GM21619 (cell line): ENCODE measurements at regions not wholly inside any gene's neighbourhood (a gene's known extent, or its start where the extent isn't known, plus 50 kb on each side); places are given as distances from the start of the nearest gene placed in this dataset.

ENCODE experiments used
- ATAC-seq: cut with Tn5 transposase; IDR thresholded peaks from one replicate; pipeline ENCODE4 v1.9.1; 2021; ENCODE audit not compliant: unreplicated experiment

- no peak for ATAC-seq
Observed at GRCh38 chr5:81914696-81915095, 57.1 kb upstream of the ATG10 start.

GRCh38 chr5:81912933-81913332 lies 58.9 kb upstream of the ATG10 start:
- ATAC-seq: no peak

- ATAC-seq: no peak
Observed at GRCh38 chr5:81909677-81910076, 62.1 kb upstream of the ATG10 start.

- no peak for ATAC-seq
Observed at GRCh38 chr5:81908771-81909170, 63.1 kb upstream of the ATG10 start.

GRCh38 chr5:81908044-81908443 lies 63.8 kb upstream of the ATG10 start:
- no peak for ATAC-seq

- ATAC-seq: no peak
Observed at GRCh38 chr5:81907012-81907635, 64.7 kb upstream of the ATG10 start.

GRCh38 chr5:81906086-81906485 lies 65.7 kb upstream of the ATG10 start:
- no peak for ATAC-seq

- no peak for ATAC-seq
Observed at GRCh38 chr5:81904861-81905260, 67.0 kb upstream of the ATG10 start.

- no peak for ATAC-seq
Observed at GRCh38 chr5:81904166-81904565, 67.7 kb upstream of the ATG10 start.

- no peak for ATAC-seq
Observed at GRCh38 chr5:81901586-81901985, 70.2 kb upstream of the ATG10 start.

GRCh38 chr5:81899123-81899522 lies 72.7 kb upstream of the ATG10 start:
- no peak for ATAC-seq

GRCh38 chr5:81898403-81898802 lies 73.4 kb upstream of the ATG10 start:
- no peak for ATAC-seq

GRCh38 chr5:81896764-81897163 lies 75.1 kb upstream of the ATG10 start:
- no peak for ATAC-seq

GRCh38 chr5:81895307-81895706 lies 76.5 kb upstream of the ATG10 start:
- ATAC-seq: no peak

GRCh38 chr5:81893961-81894360 lies 77.9 kb upstream of the ATG10 start:
- no peak for ATAC-seq

GRCh38 chr5:81884871-81885270 lies 87.0 kb upstream of the ATG10 start:
- no peak for ATAC-seq

- ATAC-seq: no peak
Observed at GRCh38 chr5:81883371-81883770, 88.5 kb upstream of the ATG10 start.

GRCh38 chr5:81881595-81881994 lies 90.2 kb upstream of the ATG10 start:
- ATAC-seq: no peak

- no peak for ATAC-seq
Observed at GRCh38 chr5:81879936-81880335, 91.9 kb upstream of the ATG10 start.

GRCh38 chr5:81878333-81878732 lies 93.5 kb upstream of the ATG10 start:
- no peak for ATAC-seq

GRCh38 chr5:81866994-81867393 lies 104.8 kb upstream of the ATG10 start:
- no peak for ATAC-seq

GRCh38 chr5:81860778-81861177 lies 109.9 kb upstream of the SSBP2 start:
- ATAC-seq: no peak

- ATAC-seq: no peak
Observed at GRCh38 chr5:81859624-81860023, 108.7 kb upstream of the SSBP2 start.
